PC-9 (cell line): ENCODE measurements at regions not wholly inside any gene's neighbourhood (a gene's known extent, or its start where the extent isn't known, plus 50 kb on each side); places are given as distances from the start of the nearest gene placed in this dataset.

Experiments used
- EZH2 ChIP-seq: fragments of 200-600 bp; sonication (generic); IDR thresholded peaks from 2 replicates; pipeline ENCODE4 v1.8.0; 2017; ENCODE audit warnings: antibody characterized with exemption, low read depth
- TF ChIP-seq, protein P1 (sequence below): fragments of 200-600 bp; sonication (generic); conservative IDR thresholded peaks from 2 replicates; pipeline ENCODE4 v1.6.1; 2017; ENCODE audit warnings: mixed run types, antibody characterized with exemption, mild to moderate bottlenecking, moderate library complexity

DNA sequence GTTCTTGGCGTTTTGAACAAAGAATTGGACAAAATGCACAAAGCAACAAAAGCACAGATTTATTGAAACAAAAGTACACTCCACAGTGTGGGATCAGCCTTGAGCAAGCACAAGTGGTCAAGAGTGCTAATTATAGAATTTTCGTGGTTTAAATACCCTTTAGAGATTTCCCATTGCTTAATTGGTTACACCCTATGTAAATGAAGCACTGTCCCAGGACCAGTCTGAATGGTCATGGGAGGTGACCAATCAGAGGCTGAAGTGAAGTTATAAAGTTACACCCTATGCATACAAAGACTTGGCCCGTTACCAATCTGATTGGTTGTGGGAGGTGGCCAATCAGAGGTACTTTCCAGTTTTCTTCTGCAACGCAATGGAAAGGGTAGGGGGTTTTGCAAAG is 223.6 kb downstream of the CENPF start:
- TF ChIP-seq, protein P1, sequence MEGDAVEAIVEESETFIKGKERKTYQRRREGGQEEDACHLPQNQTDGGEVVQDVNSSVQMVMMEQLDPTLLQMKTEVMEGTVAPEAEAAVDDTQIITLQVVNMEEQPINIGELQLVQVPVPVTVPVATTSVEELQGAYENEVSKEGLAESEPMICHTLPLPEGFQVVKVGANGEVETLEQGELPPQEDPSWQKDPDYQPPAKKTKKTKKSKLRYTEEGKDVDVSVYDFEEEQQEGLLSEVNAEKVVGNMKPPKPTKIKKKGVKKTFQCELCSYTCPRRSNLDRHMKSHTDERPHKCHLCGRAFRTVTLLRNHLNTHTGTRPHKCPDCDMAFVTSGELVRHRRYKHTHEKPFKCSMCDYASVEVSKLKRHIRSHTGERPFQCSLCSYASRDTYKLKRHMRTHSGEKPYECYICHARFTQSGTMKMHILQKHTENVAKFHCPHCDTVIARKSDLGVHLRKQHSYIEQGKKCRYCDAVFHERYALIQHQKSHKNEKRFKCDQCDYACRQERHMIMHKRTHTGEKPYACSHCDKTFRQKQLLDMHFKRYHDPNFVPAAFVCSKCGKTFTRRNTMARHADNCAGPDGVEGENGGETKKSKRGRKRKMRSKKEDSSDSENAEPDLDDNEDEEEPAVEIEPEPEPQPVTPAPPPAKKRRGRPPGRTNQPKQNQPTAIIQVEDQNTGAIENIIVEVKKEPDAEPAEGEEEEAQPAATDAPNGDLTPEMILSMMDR, result no peak
- TF ChIP-seq EZH2, result no peak
